Right kidney (tissue), 1 donor: ENCODE measurements at regions not wholly inside any gene's neighbourhood (a gene's known extent, or its start where the extent isn't known, plus 50 kb on each side); places are given as distances from the start of the nearest gene placed in this dataset.
A peak's percentile ranks its signal among the peaks of the same experiment; 100 is the strongest.

Experiments used
- DNase-seq: peaks from one replicate; pipeline ENCODE4 v3.0.0-alpha.2; 2016

DNA sequence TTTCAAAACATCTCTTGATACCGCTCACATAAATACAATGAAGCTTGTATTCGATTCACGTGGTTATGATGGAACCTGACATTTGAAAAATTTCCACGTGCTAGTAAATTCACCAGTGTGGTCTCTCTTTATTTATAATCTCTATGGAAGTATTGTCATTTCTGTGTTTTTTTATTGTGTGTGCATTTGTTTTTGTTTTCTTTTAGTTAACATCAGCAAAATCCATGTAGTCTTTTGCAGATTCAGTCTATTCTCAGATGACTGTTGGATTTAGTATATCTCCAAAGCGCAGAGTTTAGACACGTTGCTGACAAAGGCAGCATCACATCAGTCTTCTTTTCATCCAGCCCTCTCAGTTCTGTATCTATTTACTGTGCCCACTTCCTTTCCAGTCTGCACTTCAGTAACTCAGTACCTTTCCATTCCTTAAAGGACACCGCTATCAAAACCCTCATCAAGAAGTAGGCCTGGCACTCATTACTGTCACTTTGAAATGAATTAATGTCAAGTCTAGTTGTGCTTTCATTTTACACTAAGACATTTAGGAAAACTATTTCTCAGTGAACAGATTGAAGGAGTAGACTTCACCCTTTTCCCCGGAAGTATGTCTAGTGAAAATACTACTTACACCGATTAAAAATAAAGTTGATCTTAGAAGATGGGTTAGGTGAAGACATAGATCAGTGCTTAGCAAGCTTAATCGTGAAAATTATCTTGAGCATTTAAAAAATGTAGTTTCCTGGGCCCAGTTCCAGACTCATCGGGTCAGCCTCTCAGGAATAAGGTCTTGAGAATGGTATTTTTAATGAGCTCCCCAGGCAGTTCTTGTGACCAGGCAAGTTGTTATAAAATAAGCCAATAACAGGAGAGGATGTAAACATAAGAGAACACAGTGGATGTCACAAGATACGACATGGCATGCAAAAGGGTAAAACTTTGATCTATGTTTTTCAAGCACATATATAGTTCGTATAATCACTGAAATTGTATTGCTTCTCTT is 506.8 kb upstream of the ZEB2 start:
- no peak for DNase-seq

DNA sequence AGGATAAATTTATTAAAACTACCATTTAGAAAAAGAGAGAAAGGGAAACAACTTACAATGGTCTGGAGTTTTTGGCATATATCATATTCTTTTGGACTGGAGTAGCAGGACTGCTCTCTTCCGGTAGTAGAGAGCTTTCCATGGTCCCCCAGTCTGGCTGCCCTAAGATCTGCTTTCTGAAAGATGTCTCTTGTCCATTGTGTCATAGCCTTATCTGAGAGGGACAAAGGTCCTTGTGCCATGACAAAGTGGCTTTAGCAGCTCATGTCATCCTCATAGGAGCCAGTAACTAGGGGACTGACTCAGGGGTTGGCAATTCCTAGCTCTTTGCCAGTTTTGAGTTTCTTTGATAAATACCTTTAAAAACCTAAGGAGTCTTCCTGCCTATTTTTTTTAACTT is 505.5 kb upstream of the ZEB2 start:
- no peak for DNase-seq

DNA sequence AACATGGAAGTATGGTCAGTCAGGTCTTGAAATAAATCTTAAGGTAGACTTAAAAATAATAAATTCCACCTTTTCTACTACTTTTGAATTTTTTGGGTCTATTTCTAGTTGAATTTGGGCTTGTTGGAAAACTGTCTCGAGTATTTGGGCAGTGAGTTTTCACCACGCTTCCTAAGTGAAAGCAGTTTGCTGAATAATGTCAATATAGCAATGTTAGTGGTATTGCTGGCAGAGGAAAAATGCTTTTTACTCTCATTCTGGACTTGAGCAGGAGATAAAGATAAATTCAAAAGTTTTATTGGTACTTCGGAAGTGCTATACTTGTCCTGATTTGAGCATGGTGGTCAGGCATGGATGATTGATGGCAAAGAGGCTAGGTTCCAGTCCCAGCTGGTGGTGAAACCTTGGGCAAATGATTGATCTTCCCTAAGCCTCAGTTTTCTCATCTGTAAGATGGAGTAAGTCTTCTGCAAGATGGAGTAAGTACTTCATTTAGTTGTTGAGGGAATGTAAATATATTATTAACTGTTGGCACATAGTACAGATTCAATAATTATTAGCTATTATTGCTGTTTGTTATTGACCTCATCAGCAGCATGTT is 503.5 kb upstream of the ZEB2 start:
- no peak for DNase-seq

DNA sequence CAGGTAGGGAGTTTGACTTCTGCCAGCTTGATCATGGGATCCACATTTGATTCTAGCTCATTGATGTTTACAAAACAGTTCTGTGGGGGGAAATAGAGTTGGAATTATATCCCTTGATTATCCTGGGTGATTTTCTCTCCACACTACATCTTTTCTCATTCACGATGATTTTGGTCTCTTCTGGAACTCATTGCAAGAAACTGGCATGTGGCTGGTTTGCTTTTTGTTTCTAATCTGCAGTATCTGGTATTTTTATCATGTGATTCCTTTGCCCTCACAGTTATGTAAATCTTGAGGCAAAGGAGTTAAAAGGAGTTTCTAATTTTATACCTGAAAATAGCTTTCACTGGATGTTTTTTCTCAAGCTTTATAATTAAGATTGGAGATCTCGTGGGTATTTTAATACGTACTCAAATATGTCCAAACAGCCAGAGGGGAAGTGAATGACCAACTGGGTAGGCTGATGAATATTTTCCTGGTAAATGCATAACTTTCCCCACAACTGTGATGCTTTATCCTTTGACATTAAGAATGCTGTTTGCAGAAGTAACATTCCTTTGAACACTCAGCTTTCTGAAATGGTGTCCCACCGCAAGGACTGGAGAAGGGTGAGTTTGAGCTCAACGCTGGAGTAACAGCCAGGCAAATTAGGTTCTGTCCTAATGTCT is 502.9 kb upstream of the ZEB2 start:
- no peak for DNase-seq

DNA sequence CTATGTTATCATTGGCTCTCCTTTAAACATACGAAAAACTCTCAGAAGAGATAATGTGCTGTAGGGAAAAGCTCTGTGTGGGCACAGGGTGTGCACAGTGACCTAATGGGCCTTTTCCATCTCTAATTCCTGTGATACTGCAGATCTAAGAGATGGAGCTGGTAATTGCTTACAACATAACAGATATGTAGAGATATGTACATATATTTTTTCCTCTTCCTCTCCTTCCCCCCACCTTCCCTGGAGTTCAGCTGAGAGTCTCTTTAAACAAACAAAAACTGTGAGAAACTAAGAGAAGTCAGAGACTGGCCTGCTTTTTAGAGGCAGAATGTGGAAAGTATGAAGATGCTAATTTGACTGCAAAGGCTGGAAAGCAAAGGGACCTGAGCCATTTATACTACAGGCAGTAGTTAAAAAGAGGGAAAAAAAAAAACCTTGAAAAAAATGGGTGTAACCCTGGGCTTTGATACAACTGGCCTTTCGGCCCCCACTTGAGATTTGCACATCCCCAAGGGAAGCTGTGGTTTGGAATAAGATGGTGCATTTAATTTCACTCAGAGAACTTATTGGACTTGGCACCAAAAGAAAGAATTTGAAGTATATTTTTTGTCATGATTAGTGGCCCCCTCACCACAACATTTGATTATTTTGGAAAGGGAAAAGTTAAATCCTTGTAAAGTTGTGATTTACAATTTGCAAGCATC is 502.2 kb upstream of the ZEB2 start:
- DNase-seq = no peak

DNA sequence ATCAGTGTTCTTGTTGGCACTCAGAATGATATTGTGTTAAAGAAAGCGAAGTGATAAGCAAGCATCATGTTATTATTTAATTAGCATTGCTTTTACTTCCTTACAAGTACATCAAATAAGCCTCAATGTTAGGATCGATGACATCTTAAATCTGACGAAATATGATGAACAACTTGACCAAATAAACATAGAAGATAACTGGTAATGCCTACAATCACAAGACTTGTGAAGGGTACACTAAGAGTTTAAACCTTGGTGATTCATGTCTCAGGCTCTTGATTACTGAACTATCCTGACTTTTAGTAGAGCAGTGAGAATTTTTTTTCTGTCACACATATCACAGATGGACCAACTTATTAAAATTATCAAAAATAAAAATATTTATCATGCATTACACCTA is 500.8 kb upstream of the ZEB2 start:
- DNase-seq = no peak

DNA sequence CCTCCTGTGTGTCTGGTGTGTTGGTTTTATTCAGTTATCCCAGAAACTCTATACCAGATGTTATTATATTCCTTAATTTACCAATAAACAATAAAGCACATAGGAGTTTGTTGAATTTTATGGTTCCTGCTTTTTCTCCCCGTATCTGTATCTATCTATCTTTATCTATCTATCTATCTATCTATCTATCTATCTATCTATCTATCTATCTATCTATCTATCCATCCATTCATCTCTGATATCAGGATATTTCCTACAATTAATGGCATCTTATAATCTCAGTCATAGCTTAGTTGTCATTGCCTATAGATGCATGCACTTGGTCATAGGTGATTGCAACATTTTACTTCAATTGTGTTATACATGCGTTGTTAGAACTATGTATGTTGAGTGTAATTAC is 500.2 kb upstream of the ZEB2 start:
- no peak for DNase-seq

DNA sequence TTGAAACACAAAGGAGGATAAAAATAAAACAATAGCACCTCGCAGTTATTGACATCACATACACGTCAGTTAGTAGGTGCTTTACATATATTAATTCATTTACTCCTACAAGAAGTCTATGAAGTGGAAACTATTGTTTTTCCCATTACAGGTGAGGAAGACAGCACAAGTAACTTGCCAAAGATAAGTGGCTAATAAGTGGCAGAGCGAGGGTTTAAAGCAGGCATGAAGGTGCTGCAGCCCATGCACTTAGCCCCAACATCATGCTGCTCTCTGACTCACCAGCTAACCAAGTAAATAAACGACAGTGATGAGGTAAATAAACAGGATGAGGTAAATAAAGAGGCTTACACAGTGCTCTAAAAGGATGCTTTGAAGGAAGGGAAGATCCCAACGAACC is 498.6 kb upstream of the ZEB2 start:
- no peak for DNase-seq

DNA sequence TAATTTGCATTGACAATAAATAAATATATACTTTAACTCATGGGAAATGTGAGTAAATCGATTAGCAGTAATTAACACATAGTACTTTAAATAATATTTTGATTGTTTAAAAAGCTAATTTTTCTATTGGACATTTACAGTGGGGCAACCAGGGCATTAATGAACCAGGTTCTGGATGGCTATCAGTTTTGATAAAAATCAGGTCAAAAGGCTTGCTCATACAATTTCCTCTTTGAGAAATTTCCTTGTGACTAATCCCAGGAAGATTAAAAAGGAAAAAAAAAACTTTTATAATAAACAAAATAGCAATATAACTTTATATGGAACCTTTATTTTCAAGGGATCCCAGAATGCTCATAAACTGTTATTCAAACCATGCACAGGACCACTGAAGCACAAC is 497.2 kb upstream of the ZEB2 start:
- no peak for DNase-seq

DNA sequence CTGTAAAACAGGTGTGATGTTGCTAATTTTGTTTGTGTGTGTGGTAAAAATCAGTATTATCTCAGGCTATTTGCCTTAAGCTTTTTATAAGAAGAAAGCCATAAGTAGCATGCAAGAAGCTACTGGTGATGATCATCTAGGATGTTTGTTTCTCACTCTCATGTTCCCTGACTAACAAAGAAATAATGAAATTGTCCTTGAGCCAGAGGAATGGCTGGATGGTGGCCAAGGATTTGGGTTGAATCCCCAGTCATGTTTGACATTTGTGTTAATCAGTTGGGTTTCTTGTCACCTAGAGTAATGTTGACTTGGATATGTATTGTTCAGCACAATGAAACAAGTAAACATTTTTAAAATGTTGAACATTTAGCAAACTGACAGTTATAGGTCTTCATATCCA is 496.8 kb upstream of the ZEB2 start:
- no peak for DNase-seq

DNA sequence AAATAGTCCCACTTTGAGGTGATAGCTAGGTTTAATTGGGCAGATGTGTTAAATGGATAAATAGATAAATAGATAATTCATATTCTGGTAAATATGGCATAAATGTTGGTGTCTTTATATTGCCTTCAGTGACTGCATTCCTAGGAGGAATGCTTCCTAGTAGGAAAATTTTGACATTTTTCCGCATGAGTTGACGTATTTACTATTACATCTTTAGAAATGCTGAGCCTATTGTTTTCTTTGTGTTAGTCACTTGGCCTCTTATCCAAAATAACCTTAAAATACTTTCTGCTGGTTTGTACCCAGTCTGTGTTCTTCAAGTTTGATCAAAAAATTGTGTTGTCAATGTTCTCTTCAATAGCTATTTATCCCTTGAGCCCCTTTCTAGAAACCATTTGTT is 495.6 kb upstream of the ZEB2 start:
- no peak for DNase-seq

DNA sequence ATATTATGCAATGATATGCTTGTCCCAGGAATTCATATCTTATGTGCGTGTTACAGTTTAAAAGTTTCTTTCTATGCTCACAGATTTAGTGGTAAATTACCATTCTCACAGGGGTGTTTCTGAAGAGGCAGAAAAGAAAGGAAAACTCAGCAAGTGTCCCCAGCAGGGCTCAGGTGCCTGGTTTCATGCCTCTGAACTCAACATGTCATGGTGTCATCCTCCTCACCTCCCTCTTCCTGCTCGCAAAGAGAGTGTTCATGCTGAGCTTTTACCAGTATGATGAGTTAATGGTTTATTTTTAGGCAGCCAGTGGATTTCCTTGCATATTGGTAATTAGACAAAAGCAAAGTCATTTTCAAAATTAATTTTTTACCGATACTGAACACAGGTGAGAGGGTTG is 492.9 kb upstream of the ZEB2 start:
- DNase-seq = no peak

DNA sequence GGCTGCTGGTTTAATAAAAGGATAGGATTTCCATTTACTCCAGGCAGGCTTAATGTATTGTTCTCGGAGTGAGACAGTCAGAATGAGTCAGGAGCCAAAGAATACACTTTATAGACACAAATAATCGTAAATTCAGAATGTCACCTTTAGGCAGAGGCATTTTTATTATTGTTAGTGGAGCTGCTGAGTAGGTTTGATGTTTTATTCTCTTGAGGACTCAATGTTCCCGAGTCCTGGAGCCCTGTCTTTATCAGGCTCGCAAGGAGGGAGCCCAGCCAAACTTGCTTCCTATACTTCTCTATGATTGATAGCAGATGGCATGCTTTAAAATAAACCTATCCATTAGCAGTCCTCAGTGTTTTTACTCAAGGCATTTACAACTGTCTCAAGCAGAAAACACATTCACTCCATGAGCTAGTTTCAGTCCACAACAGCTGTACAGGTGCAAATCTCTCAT is 492.3 kb upstream of the ZEB2 start:
- peak; percentile 22 for DNase-seq

DNA sequence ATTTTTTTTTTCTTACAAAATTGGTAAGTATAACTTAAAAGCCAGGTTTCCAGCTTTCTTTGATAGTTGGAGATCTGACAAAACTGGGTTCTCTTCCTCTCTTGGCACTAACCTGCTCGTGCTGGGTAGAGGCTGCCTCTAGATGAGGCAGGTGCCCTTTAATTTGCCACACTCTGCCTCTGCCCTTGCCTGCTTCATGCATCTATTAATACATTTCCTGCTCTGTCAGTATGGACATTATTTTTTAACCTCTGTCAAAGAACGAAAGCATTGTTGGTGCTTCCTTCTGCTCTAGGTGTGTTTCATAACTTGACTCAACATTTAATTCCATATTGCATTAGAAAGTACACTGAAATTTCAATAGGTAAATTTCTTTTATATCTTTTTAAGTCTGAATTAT is 490.7 kb upstream of the ZEB2 start:
- no peak for DNase-seq

DNA sequence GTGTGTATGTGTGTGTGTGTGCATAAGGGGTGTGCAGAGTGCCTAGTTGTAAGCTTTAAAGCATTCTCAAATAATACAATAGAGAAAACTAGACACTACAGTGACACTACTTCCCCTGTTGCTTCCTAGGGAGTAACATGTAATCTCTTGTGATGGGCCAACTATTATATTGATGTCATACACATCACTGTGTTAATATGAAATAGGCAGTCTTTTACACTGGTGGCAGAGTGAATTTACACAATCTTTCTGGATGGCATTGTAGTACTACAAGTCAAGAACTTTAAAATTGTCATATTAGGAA is 488.0 kb upstream of the ZEB2 start:
- no peak for DNase-seq

DNA sequence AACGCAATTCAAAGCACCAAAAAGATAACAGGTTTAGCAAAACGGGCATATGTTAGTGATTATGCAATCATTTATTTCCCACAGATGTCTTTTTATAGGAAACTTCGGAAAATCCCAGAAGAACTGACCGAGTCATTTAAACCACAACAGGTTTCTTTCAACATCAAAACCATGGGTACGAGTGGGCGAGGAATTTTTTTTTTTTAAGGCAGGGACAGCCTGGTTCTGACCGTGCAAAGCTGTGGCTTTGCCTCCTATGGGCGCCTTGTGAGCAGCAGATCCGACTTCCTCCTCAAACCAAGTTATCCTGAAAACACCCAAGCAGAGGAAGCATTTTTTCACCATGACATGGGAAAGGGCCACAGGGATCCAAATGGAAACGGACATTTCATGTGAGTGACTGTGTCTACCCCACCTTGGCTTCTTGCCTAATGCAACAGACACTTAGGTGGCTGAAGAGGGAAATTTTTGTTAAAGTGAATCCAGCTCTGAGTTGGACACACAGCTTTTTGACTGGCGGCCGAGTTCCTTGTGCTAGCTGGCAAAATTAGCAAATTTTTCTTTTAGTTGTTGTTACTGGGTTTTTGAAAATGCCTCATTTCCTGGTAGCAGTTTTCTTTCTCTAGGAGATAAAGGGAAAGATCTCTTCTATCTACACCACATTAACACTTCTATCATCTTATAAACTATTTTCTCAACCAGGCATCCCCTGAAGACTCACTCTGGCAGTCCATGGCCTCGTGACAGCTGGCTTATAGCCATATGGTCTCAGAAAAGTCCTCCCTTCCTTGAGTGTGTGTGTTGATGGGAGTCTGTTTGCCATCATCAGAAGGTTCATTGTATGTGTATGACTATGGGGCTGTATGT is 487.4 kb upstream of the ZEB2 start:
- DNase-seq = no peak

DNA sequence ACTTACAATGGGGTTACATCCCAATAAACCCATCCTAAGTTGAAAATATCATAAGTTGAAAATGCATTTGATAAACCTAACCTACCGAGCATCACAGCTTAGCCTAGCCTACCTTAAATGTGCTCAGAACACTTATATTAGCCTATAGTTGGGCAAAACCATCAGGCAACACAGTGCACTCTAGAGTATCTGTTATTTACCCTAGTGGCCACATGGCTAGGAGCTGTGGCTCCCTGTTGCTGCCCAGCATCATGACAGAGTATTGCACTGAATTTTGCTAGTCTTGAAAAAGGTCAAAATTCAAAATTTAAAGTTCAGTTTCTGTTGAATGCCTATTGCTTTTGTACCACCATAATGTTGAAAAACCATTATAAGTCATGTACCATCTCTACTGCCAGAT is 482.7 kb upstream of the ZEB2 start:
- DNase-seq = no peak

DNA sequence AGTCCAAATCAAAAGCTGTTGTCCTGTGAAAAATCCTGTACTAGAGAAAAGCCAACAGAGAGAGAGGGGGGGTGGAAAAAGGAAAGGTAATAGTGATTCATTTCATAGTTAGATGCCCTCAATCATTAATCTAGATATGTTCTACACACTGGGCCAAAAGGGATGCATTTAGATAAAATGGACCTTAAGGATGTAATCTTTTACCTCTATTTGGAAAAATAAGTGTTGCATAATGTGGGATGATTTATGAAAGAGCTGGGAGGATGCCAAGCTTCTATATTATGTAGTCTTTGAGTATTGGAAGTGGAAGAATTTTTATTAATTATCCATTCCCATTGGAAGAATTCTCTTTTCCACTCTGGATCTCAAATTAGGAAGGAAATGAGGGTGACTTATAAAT is 480.5 kb upstream of the ZEB2 start:
- DNase-seq = no peak

DNA sequence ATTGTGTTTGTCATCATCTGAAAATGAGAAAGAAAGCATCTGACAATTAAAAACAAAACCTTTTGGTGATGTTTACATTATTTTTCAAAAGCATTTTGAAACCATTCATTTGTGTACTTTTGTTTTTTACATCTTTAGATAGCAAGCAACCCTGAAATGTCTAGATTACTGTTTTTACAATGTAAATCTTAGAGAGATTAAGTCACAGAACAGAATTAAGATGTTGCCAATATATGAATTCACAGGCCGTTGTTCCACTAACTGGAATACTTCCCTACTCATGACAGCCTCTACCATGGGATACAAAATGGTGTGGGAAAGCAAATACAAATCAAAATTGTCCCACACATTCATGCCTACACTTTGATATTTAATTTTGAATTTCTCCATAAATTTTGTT is 480.0 kb upstream of the ZEB2 start:
- DNase-seq = no peak

DNA sequence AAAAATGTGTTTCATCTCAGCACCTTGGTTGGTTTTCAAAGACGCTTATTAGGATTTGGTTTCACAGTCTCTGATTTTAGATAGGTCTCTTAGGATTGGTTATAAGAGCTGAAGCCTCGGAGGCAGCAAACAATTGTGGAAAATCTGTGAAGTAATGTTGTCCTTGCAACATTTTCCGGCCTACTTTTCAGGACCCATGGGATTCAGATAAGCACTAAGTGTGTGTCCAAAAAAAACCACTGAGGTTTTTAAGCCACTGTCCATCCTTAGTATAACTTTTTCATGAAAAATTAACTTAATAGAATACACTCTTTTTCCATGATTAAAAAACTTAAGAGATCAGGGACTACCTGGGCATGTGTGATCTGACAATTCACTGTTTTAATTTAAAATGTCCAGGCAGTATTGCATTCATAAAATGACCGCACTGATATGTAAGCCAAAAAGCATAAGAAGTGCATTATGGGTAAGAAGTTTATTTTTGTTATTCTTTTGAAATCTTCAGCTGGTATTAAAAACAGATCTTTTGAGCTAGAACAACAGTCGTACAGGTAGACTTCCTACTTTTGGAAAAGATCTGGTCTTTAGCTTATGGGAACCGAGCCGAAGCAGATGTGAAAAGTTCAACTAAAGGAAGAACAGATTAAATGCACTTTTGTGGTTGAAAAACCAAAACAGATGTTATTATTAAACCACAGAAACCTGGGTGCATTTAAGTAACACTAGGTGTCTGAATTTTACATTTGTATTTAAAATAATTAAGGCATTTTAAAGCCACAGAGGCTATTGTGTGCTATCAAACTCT is 479.4 kb upstream of the ZEB2 start:
- no peak for DNase-seq

DNA sequence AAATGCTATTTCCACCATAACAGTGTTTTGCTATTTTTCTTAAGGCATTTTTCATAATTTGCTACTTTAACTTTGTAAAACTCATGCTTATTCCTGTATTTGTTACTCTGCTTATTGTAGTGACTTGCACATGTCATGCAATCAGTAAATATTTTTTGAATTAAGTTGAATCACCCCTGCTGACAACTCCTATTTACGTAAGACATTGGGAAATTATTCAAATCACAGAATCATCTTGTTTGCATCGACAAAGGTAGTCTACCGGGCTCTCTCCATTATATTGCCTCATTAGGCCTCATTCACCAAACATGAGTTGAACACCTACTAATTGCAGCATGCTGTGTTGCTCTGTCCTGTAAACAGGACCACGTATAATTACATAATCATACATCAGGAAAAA is 478.5 kb upstream of the ZEB2 start:
- DNase-seq = no peak
